GM19239 (cell line): ENCODE measurements at regions not wholly inside any gene's neighbourhood (a gene's known extent, or its start where the extent isn't known, plus 50 kb on each side); places are given as distances from the start of the nearest gene placed in this dataset.
A peak's percentile ranks its signal among the peaks of the same experiment; 100 is the strongest.
"Not testable (repeated sequence)": the region's sequence is repeated elsewhere in the genome, so short reads cannot be mapped to it uniquely, and the experiment has no call there.

ENCODE experiments used
- DNase-seq: peaks from one replicate; pipeline ENCODE4 v3.0.0; 2011; ENCODE audit warnings: low spot score; ENCODE audit not compliant: insufficient read length
- FAIRE-seq: peaks from 2 replicates; lab custom pipeline; 2011; peaks lifted over from hg19 to GRCh38; lab: Jason Lieb, UNC

- DNase-seq (no peak), FAIRE-seq (peak; percentile 40)
Observed at GRCh38 chrX:101823236-101823635, 108.6 kb downstream of the ZMAT1 start.

GRCh38 chrX:101817739-101818138 is 114.1 kb downstream of the ZMAT1 start:
- DNase-seq, FAIRE-seq: not testable (repeated sequence)

DNA sequence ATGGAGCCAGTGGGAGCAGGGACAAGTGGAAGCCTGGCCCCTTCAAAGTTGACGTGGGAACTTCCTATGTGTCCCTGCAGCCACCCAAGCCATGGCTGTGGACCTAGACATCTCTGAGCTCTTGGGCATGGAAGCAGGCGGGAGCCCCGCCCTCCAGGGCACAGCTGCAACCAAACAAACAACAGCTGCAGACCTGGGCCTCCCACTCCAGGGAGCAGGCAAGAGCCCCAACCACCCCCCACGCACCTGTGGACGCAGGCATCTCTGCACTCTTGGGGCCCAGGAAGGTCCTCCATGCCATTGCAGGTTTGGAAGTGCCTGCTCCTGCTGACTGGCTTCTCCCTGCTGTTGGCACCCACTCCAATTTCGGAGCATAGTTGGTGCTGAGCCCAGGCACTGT is 118.6 kb downstream of the ZMAT1 start:
- DNase-seq (no peak), FAIRE-seq (no peak)

- no peak for FAIRE-seq
- DNase-seq: no peak
Observed at GRCh38 chrX:101803451-101803850, 128.4 kb downstream of the ZMAT1 start.

DNA sequence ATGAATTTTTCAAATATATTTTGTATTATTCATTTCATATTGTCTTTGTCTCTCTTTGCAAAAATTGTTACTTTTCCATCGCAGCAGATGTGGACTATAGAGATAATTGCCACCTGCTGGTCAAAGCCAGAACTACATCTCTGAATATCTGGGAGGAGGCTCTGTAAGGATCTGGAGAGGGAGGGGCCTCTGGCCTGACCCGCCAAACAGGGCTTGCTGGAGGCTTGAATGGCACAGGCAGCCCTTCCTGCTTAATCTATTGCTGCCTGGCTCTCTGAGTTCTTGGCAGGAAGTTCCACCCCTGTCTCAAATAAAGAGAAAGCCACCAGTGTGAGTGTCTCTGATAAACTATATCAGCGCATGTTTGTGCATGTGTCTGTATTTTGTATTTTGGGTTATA is 132.4 kb downstream of the ZMAT1 start:
- DNase-seq (peak; percentile 14), FAIRE-seq (peak; percentile 100)

GRCh38 chrX:101787934-101788333 is 128.3 kb upstream of the ARMCX2 start:
- DNase-seq (no peak), FAIRE-seq (no peak)

GRCh38 chrX:101785142-101785541 is 125.5 kb upstream of the ARMCX2 start:
- DNase-seq: no peak
- no peak for FAIRE-seq

GRCh38 chrX:101780421-101780820 is 120.8 kb upstream of the ARMCX2 start:
- not testable (repeated sequence) for FAIRE-seq

GRCh38 chrX:101774340-101774739 is 114.7 kb upstream of the ARMCX2 start:
- DNase-seq (no peak), FAIRE-seq (no peak)

More at GRCh38 chrX:101780421-101780820, 120.8 kb upstream of the ARMCX2 start:
- DNase-seq: not testable (repeated sequence)

DNA sequence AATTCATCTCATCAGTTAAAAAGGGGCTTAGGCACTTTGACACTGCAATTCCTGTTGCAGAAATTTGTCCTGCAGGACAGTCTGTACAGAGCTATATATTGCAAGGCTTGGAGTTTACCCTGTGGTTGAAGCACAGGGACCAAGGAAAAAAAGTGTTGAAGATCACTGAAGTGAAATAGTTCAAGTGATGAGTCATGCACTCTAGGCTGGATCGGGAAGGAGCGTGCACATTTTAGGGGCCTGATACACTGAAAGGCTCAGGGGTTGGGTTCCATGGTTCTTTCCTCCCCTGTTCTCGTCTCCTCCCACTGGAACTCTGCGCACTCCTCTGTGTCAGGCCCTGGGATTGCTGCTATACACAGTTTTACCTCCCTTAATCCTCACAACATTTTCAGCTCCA is 104.9 kb upstream of the ARMCX2 start:
- DNase-seq (no peak), FAIRE-seq (no peak)

DNA sequence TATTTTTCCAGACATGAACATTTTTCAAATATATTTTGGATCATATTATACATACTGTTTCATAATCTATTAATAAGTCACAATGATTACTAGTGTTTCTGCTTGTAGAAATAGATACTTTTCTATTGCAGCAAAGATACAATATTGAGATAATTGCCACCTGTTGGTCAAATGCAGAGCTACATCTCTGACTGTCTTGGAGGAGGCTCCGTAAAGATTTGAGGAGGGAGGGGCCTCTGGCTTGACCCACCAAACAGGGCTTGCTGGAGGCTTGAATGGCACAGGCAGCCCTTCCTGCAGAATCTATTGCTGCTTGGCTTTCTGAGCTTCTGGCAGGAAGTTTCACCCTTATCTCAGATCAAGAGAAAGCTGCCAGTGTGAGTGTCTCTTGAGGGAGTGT is 99.3 kb upstream of the ARMCX2 start:
- DNase-seq (no peak), FAIRE-seq (no peak)

- no peak for FAIRE-seq
- DNase-seq: no peak
Observed at GRCh38 chrX:101750744-101751143, 91.1 kb upstream of the ARMCX2 start.

- no peak for FAIRE-seq
- DNase-seq: no peak
Observed at GRCh38 chrX:101749436-101749835, 89.8 kb upstream of the ARMCX2 start.

DNA sequence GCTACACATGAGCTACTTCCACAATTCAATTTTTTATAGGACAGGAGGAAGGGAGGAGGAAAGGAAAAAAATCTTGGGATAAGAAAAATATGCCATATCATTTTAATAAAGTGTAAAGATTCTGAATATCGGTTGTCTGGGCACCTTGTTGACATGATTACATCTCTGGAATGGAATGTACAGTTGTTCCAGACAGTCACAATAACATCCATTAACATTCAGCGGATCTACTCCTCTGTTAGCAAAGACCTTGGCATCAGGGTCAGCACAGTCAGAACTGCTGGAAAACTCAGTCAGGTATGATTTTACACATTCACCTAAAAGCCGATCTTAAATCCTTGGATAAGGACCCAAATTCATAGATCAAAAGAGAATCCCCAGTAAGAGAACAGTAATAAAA is 85.4 kb upstream of the ARMCX2 start:
- FAIRE-seq: no peak
- no peak for DNase-seq

DNA sequence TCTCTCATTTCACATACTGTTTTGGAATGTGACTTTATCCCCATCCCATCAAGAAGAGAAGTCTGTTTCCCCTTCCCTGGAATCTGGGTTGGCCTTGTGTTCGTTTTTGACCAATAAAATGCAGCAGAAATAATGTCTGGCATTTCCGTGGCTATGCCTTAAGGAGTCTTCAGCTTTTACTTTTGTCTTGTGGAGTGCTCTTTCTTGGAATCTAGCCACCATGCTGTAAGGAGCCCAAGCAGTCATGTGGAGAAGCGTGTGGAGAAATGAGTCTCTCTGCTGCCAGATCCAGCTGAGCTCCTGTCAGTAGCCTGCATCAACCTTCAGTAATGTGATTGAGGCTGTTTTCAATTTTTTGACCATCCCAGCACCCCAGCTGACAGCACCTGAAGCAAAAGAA is 84.4 kb upstream of the ARMCX2 start:
- no peak for DNase-seq
- FAIRE-seq: no peak

DNA sequence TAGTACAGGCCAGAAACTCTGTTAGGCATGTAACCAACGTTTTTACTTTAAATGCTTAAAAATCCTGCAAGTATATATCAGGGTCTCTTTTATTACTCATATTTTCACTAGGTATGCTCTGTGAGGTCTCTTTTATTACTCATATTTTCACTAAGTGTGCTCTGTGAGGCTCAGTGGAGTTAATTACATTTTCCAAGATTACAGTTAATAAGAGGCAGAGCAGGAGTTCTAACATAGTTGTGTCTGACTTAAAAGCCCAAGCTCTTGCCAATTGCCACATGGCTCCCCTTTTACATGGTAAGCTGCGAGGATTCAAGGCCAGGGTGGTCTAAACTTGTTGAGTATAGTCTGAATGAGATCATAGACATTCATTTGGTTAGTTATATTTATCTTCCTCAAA is 81.0 kb upstream of the ARMCX2 start:
- FAIRE-seq: no peak
- DNase-seq: no peak

- not testable (repeated sequence) for FAIRE-seq, DNase-seq
Observed at GRCh38 chrX:101738867-101739266, 79.2 kb upstream of the ARMCX2 start.

GRCh38 chrX:101738411-101738810 is 78.8 kb upstream of the ARMCX2 start:
- not testable (repeated sequence) for DNase-seq, FAIRE-seq

DNA sequence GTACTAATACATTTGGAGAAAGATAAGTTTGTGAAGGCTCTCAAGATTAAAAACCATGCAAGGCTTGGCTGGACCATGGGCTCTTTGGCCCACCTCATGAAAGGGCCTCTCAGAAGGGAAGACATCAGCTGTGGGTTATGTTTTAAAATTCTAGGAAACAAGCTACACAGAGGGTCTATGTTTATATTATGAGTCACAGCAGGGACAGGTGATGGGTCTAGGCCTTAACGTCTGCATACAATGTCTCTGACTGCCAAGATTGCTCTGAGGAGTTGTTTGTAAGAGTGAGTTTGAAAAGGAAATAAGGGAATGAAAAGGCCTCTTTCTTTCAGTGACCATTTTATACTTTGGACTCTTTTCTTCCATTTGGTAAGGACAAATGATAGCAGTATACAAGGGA is 77.0 kb upstream of the ARMCX2 start:
- FAIRE-seq: no peak
- no peak for DNase-seq

DNA sequence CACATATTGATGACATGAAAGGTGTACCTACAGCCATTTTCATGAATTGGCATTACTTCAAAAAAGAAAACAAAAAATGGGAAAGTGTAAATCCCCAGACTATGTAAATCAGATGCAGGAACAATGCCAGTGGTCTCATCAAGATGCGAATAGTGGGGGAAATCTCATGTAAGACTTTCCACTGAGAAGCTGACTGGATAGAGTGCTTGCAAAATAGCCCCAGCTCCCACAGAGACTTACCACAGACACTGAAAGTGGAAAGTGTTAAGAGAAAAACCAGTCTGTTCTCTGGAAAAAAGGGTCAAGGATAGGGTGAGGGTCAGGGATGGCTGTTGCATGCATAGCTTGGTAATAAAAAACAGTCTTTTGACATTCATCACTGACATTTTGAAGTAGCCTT is 73.2 kb upstream of the ARMCX2 start:
- DNase-seq (no peak), FAIRE-seq (no peak)

GRCh38 chrX:101729986-101730385 is 70.3 kb upstream of the ARMCX2 start:
- no peak for DNase-seq
- FAIRE-seq: no peak
